ENCODE measurements at regions not wholly inside any gene's neighbourhood (a gene's known extent, or its start where the extent isn't known, plus 50 kb on each side); places are given as distances from the start of the nearest gene placed in this dataset.

- H3K27ac ChIP-seq, result no peak overlapping the region
- TF ChIP-seq ZFX (IDR thresholded peaks at IDR 0.05; ENCODE audit: borderline replicate concordance) (no peak), CTCF (IDR thresholded peaks at IDR 0.05) (no peak)
These were observed 832.9 kb upstream of the FBXO33 start for GRCh38 chr14:40265096-40265495.

GRCh38 chr14:40252817-40253447 is 820.7 kb upstream of the FBXO33 start:
- TF ChIP-seq ZFX (IDR thresholded peaks at IDR 0.05; ENCODE audit: borderline replicate concordance) (no peak), CTCF (IDR thresholded peaks at IDR 0.05) (peak; percentile 42)
- no peak overlapping the region for H3K27ac ChIP-seq

GRCh38 chr14:40248671-40249070 is 816.4 kb upstream of the FBXO33 start:
- TF ChIP-seq CTCF (IDR thresholded peaks at IDR 0.05) (no peak), ZFX (IDR thresholded peaks at IDR 0.05; ENCODE audit: borderline replicate concordance) (no peak)
- H3K27ac ChIP-seq, result no peak overlapping the region

GRCh38 chr14:40240245-40240859 is 808.1 kb upstream of the FBXO33 start:
- TF ChIP-seq ZFX (IDR thresholded peaks at IDR 0.05; ENCODE audit: borderline replicate concordance), result no peak
- no peak for TF ChIP-seq CTCF (IDR thresholded peaks at IDR 0.05)
- H3K27ac ChIP-seq, result no peak overlapping the region

- H3K27ac ChIP-seq, result no peak overlapping the region
- TF ChIP-seq ZFX (IDR thresholded peaks at IDR 0.05; ENCODE audit: borderline replicate concordance), result no peak
- no peak for TF ChIP-seq CTCF (IDR thresholded peaks at IDR 0.05)
These were observed 800.1 kb upstream of the FBXO33 start for GRCh38 chr14:40232302-40232701.

GRCh38 chr14:40229676-40230075 is 797.4 kb upstream of the FBXO33 start:
- TF ChIP-seq CTCF (IDR thresholded peaks at IDR 0.05) (no peak), ZFX (IDR thresholded peaks at IDR 0.05; ENCODE audit: borderline replicate concordance) (no peak)
- no peak overlapping the region for H3K27ac ChIP-seq

- TF ChIP-seq CTCF (IDR thresholded peaks at IDR 0.05) (no peak), ZFX (IDR thresholded peaks at IDR 0.05; ENCODE audit: borderline replicate concordance) (no peak)
- H3K27ac ChIP-seq, result peak overlapping the region; percentile 94
These were observed 790.8 kb upstream of the FBXO33 start for GRCh38 chr14:40222996-40223395.

All from 22Rv1 (cell line).